HepG2 (cell line): ENCODE measurements at regions not wholly inside any gene's neighbourhood (a gene's known extent, or its start where the extent isn't known, plus 50 kb on each side); places are given as distances from the start of the nearest gene placed in this dataset.

Experiments
- ATAC-seq: fragments of 200-7000 bp; cut with Tn5 transposase; 3 replicates; pipeline ENCODE4 v1.9.1; 2020; ENCODE audit warnings: mild to moderate bottlenecking, moderate library complexity
- BruUV-seq: library from RNA; stranded (reverse); fragments of 400-500 nt; replicated peaks from 2 replicates; lab custom pipeline; 2021; lab: Mats Ljungman, UMichigan
- CTCF ChIA-PET: fragments of 300-600 bp; formaldehyde crosslinking; extraction: SDS; loops from one replicate; lab custom pipeline; 2021; ENCODE audit warnings: low total read pairs, inconsistent platforms, low intra/inter-chr PET ratio; lab: Yijun Ruan, JAX
- POLR2A ChIA-PET: fragments of 350-600 bp; sonication (Branson Sonifier 250); formaldehyde crosslinking; loops from one replicate; lab custom pipeline; 2020; ENCODE audit warnings: antibody characterized with exemption, inconsistent platforms; lab: Yijun Ruan, JAX
- DNase-seq: peaks from one replicate; pipeline ENCODE4 v3.0.0-alpha.2; 2015; ENCODE audit warnings: low spot score
- FAIRE-seq: peaks from 3 replicates; lab custom pipeline; 2011; peaks lifted over from hg19 to GRCh38; lab: Jason Lieb, UNC
- H2AFZ ChIP-seq: one replicate; pipeline ENCODE4 v1.6.1; 2011; ENCODE audit warnings: low read length, inconsistent platforms
- H3K27ac ChIP-seq: fragments of 300-600 bp; 3 replicates; pipeline ENCODE4 v1.8.0; 2011; ENCODE audit warnings: mixed run types, mild to moderate bottlenecking, mixed read lengths, low read length, inconsistent platforms; ENCODE audit not compliant: insufficient read depth; ENCODE audit errors: extremely low read length
- H3K27me3 ChIP-seq, 2 experiments: fragments of 200-600 bp in 1 of 2; 2 replicates in 1 of 2; 3 replicates in 1 of 2; pipeline versions ENCODE4 v1.6.0 to v1.8.0; 2011; ENCODE audit warnings: low read length in 2 of 2, mild to moderate bottlenecking in 2 of 2, moderate library complexity in 2 of 2, inconsistent platforms in 1 of 2; ENCODE audit not compliant: insufficient read depth in 2 of 2, control insufficient read depth in 1 of 2
- H3K36me3 ChIP-seq, 2 experiments: fragments of 200-600 bp in 1 of 2; replicated peaks in 1 of 2; 2 replicates in 1 of 2; 3 replicates in 1 of 2; pipeline versions ENCODE4 v1.5.1 to v1.8.0; 2011; ENCODE audit warnings: low read length in 2 of 2, inconsistent platforms in 1 of 2; ENCODE audit not compliant: insufficient read depth in 2 of 2, control insufficient read depth in 1 of 2
- H3K4me1 ChIP-seq: 2 replicates; pipeline ENCODE4 v1.5.1; 2012; ENCODE audit warnings: low read length, inconsistent platforms; ENCODE audit not compliant: insufficient read depth
- H3K4me2 ChIP-seq: 2 replicates; pipeline ENCODE4 v1.6.0; 2011; ENCODE audit warnings: low read depth, low read length, inconsistent platforms
- H3K4me3 ChIP-seq, 3 experiments: fragments of 200-600 bp in 1 of 3; sonication (generic), shearing (Covaris generic) in 1 of 3; replicated peaks in 1 of 3; 2 replicates each; pipeline ENCODE4 v1.5.1; 2011 to 2016; ENCODE audit warnings: low read length in 3 of 3, inconsistent platforms in 2 of 3, low read depth in 2 of 3, mild to moderate bottlenecking in 2 of 3, control low read depth in 1 of 3, mixed read lengths in 1 of 3; ENCODE audit not compliant: insufficient read depth in 1 of 3
- H3K79me2 ChIP-seq: one replicate; pipeline ENCODE4 v1.6.1; 2011; ENCODE audit warnings: low read length, inconsistent platforms; ENCODE audit not compliant: insufficient read depth
- H3K9ac ChIP-seq: 2 replicates; pipeline ENCODE4 v1.6.0; 2011; ENCODE audit warnings: mild to moderate bottlenecking, low read depth, low read length, inconsistent platforms; ENCODE audit not compliant: insufficient read depth
- H3K9me3 ChIP-seq: 2 replicates; pipeline ENCODE4 v1.5.1; 2012; ENCODE audit warnings: mild to moderate bottlenecking, low read length
- H4K20me1 ChIP-seq: 2 replicates; pipeline ENCODE4 v1.6.0; 2011; ENCODE audit warnings: inconsistent platforms, mild to moderate bottlenecking, low read length, moderate library complexity; ENCODE audit not compliant: insufficient read depth
- CENPX ChIP-seq: sonication (generic); formaldehyde crosslinking; IDR thresholded peaks from 2 replicates; pipeline ENCODE4 v1.9.0; 2021; ENCODE audit warnings: mild to moderate bottlenecking, missing genetic modification reagents, moderate library complexity
- FOSL2 ChIP-seq: sonication (generic); formaldehyde crosslinking; IDR thresholded peaks from 2 replicates; pipeline ENCODE4 v1.4.0; 2020; ENCODE audit warnings: missing genetic modification reagents
- GABPA ChIP-seq, 2 experiments: IDR thresholded peaks; 2 replicates each; pipeline ENCODE4 v1.6.1; 2011 to 2016; ENCODE audit warnings: low read depth in 2 of 2, low read length in 1 of 2, missing biosample characterization in 1 of 2, missing genetic modification characterization in 1 of 2
- HHEX ChIP-seq: IDR thresholded peaks from 2 replicates; pipeline ENCODE4 v1.6.1; 2016; ENCODE audit warnings: control low read depth
- KDM5B ChIP-seq: sonication (generic); formaldehyde crosslinking; IDR thresholded peaks from 2 replicates; pipeline ENCODE4 v1.4.0; 2020; ENCODE audit warnings: missing genetic modification reagents, mild to moderate bottlenecking, borderline replicate concordance
- MZF1 ChIP-seq: sonication (generic); formaldehyde crosslinking; IDR thresholded peaks from 2 replicates; pipeline ENCODE4 v1.8.1; 2023; ENCODE audit warnings: mild to moderate bottlenecking, missing genetic modification reagents, borderline replicate concordance
- PHF21A ChIP-seq: sonication (generic); formaldehyde crosslinking; IDR thresholded peaks from 2 replicates; pipeline ENCODE4 v1.5.0; 2020; ENCODE audit warnings: mild to moderate bottlenecking, missing genetic modification reagents
- SNAPC2 ChIP-seq: sonication (generic); formaldehyde crosslinking; IDR thresholded peaks from 2 replicates; pipeline ENCODE4 v1.8.1; 2022; ENCODE audit warnings: mild to moderate bottlenecking, missing genetic modification reagents
- ZNF274 ChIP-seq: sonication (generic); formaldehyde crosslinking; IDR thresholded peaks from 2 replicates; pipeline ENCODE4 v1.5.1; 2020; ENCODE audit warnings: mild to moderate bottlenecking, missing genetic modification reagents
- WGBS: methylation state at CpG from one replicate; pipeline ENCODE4 v1.1.6; 2017; ENCODE audit warnings: low lambda C conversion rate; 5-methylcytosine and 5-hydroxymethylcytosine counted together
- in situ Hi-C: cut with HindIII; loops from 2 replicates; pipeline ENCODE4 v1.10.0; 2017; ENCODE audit warnings: low pct_unique_long_range_greater_than_20kb; ENCODE audit not compliant: extremely low pct_ligation_motif_present
- intact Hi-C: fragments of 100-400 bp; cut with micrococcal nuclease; formaldehyde crosslinking; loops from one replicate; pipeline ENCODE4 v1.10.0; 2022; ENCODE audit not compliant: unreplicated experiment
- TF ChIP-seq, protein P1 (sequence below): IDR thresholded peaks from 2 replicates; pipeline ENCODE4 v1.6.1; 2016; ENCODE audit warnings: missing genetic modification reagents, missing compliant biosample characterization

DNA sequence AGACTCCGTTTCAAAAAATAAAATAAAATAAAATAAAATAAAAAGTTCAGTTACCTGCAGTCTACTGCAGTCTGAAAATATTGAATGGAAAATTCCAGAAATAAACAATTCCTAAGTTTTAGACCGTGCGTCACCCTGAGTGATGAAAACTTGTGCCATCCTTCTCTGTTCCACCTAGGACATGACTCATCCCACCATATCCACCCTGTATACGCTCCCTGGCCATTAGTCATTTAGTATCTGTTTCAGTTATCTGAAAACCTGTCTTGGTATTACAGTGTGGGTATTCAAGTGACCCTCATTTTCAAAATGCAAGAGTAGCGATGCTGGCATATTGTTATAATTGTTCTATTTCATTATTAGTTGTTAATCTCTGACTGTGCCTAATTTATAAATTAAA, 51.8 kb upstream of the TEX48 start:
- intact Hi-C loops (no loop called here), in situ Hi-C loops (loop anchor here (10.0 kb wide), 1 partner anchor 281 kb away; no protein-coding TSS in a partner anchor)
- ATAC-seq (no peak), DNase-seq (no peak), FAIRE-seq (no peak)
- no peaks in the 10 kb centered on the region for H3K79me2 ChIP-seq
- no peak overlapping the region for H3K4me2 ChIP-seq
- H3K27me3 ChIP-seq: no peaks in the 10 kb centered on the region
- H3K4me1 ChIP-seq: peaks cover 16% of the 10 kb centered on the region
- H3K36me3 ChIP-seq: no peaks in the 10 kb centered on the region
- H3K4me3 ChIP-seq: no peak overlapping the region
- TF ChIP-seq FOSL2 (CRISPR knock-in tag) (peak; percentile 65), KDM5B (CRISPR knock-in tag) (no peak), CENPX (no peak), PHF21A (CRISPR knock-in tag) (no peak)
- TF ChIP-seq, protein P1, sequence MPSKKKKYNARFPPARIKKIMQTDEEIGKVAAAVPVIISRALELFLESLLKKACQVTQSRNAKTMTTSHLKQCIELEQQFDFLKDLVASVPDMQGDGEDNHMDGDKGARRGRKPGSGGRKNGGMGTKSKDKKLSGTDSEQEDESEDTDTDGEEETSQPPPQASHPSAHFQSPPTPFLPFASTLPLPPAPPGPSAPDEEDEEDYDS (CRISPR knock-in tag): no peak
- H3K9me3 ChIP-seq: no peaks in the 10 kb centered on the region
- WGBS: 58% methylated on average over 5 of the region's 5 CpGs
- H2AFZ ChIP-seq: no peak overlapping the region
- no TSS peak for BruUV-seq
- no peak overlapping the region for H3K9ac ChIP-seq
- no peaks in the 10 kb centered on the region for H4K20me1 ChIP-seq
- POLR2A ChIA-PET: no interaction called here
- CTCF ChIA-PET: no interaction called here
- no peak overlapping the region for H3K27ac ChIP-seq

DNA sequence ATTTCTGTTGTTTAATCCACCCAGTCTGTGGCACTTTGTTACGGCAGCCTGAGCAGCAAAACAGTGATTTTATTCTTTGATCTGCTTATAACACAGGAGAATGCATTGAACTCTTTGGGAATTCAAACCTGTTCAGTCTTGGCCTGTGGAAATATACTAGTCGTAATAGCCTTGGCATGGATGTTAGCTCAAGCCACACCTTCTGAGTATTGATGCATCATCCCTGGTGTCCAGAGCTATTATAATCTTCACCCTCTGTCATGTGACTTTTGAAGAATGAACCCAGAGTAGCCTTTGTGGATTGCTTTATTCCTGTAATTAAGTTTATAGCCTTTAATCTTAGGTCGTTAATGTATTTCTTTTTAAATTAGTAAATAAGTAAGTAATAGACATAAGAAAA, 50.8 kb upstream of the TEX48 start:
- intact Hi-C loops: no loop called here
- ATAC-seq (no peak), FAIRE-seq (no peak), DNase-seq (no peak)
- BruUV-seq: no TSS peak
- H3K4me1 ChIP-seq: peaks cover 11% of the 10 kb centered on the region
- ChIA-PET CTCF (no interaction called here), POLR2A (no interaction called here)
- H4K20me1 ChIP-seq: no peaks in the 10 kb centered on the region
- TF ChIP-seq GABPA (IDR thresholded peaks at IDR 0.05; ENCODE audit: low read depth, low read length): no peak
- TF ChIP-seq GABPA (CRISPR knock-in tag; IDR thresholded peaks at IDR 0.05; ENCODE audit: low read depth): no peak
- TF ChIP-seq HHEX (CRISPR knock-in tag): no peak
- no peak for TF ChIP-seq ZNF274
- no peak for TF ChIP-seq MZF1 (CRISPR knock-in tag)
- TF ChIP-seq SNAPC2: no peak
- in situ Hi-C loops: loop anchor here (10.0 kb wide), 1 partner anchor 282 kb away; no protein-coding TSS in a partner anchor
- no peak overlapping the region for H3K27ac ChIP-seq
- no peak overlapping the region for H3K9ac ChIP-seq
- no peaks in the 10 kb centered on the region for H3K27me3 ChIP-seq
- H3K4me2 ChIP-seq: no peak overlapping the region
- H3K4me3 ChIP-seq: no peak overlapping the region
- 50% methylated on average over 3 of the region's 3 CpGs for WGBS
- H3K9me3 ChIP-seq: no peaks in the 10 kb centered on the region
- H3K36me3 ChIP-seq: no peaks in the 10 kb centered on the region
- no peak overlapping the region for H2AFZ ChIP-seq
- H3K79me2 ChIP-seq: no peaks in the 10 kb centered on the region
